AG08395 (cell line): ENCODE measurements at regions not wholly inside any gene's neighbourhood (a gene's known extent, or its start where the extent isn't known, plus 50 kb on each side); places are given as distances from the start of the nearest gene placed in this dataset.
"Not testable (repeated sequence)": the region's sequence is repeated elsewhere in the genome, so short reads cannot be mapped to it uniquely, and the experiment has no call there.

Experiments
- DNase-seq: peaks from one replicate; pipeline ENCODE4 v3.0.0; 2012; ENCODE audit warnings: mixed read lengths, low spot score

- no peak for DNase-seq
Observed at GRCh38 chr2:72031346-72032110, 116.1 kb downstream of the CYP26B1 start.

- DNase-seq = no peak
Observed at GRCh38 chr2:72028996-72029395, 118.7 kb downstream of the CYP26B1 start.

- DNase-seq = no peak
Observed at GRCh38 chr2:72028351-72028995, 119.2 kb downstream of the CYP26B1 start.

GRCh38 chr2:72027426-72028161 is 120.1 kb downstream of the CYP26B1 start:
- DNase-seq = peak; percentile 15

- no peak for DNase-seq
Observed at GRCh38 chr2:72026819-72027425, 120.7 kb downstream of the CYP26B1 start.

GRCh38 chr2:72024451-72025175 is 123.0 kb downstream of the CYP26B1 start:
- no peak for DNase-seq

- no peak for DNase-seq
Observed at GRCh38 chr2:72023678-72024390, 123.8 kb downstream of the CYP26B1 start.

- not testable (repeated sequence) for DNase-seq
Observed at GRCh38 chr2:72021371-72021770, 126.3 kb downstream of the CYP26B1 start.

GRCh38 chr2:72015266-72015665 is 132.4 kb downstream of the CYP26B1 start:
- DNase-seq = no peak

- DNase-seq = no peak
Observed at GRCh38 chr2:72014831-72015230, 132.8 kb downstream of the CYP26B1 start.

- DNase-seq = no peak
Observed at GRCh38 chr2:72013726-72014125, 133.9 kb downstream of the CYP26B1 start.

GRCh38 chr2:72012886-72013574 is 134.6 kb downstream of the CYP26B1 start:
- no peak for DNase-seq

- no peak for DNase-seq
Observed at GRCh38 chr2:72011791-72012190, 135.9 kb downstream of the CYP26B1 start.

- DNase-seq = no peak
Observed at GRCh38 chr2:72011370-72011689, 136.3 kb downstream of the CYP26B1 start.

GRCh38 chr2:72010647-72011369 is 136.9 kb downstream of the CYP26B1 start:
- DNase-seq = no peak

- no peak for DNase-seq
Observed at GRCh38 chr2:72008608-72009007, 139.1 kb downstream of the CYP26B1 start.

GRCh38 chr2:72007402-72007801 is 140.3 kb downstream of the CYP26B1 start:
- no peak for DNase-seq

- DNase-seq = no peak
Observed at GRCh38 chr2:72006188-72006736, 141.4 kb downstream of the CYP26B1 start.

- DNase-seq = no peak
Observed at GRCh38 chr2:72004976-72005375, 142.7 kb downstream of the CYP26B1 start.
